B cell (primary cell): ENCODE measurements at regions not wholly inside any gene's neighbourhood (a gene's known extent, or its start where the extent isn't known, plus 50 kb on each side); places are given as distances from the start of the nearest gene placed in this dataset.

Experiments used
- ATAC-seq: fragments of 200-7000 bp; cut with Tn5 transposase; one replicate; pipeline ENCODE4 v1.10.0; 2021; ENCODE audit warnings: low read depth, mild to moderate bottlenecking, moderate number of reproducible peaks, moderate library complexity
- CTCF ChIA-PET: fragments of 350-600 bp; sonication (Branson Sonifier 250); formaldehyde crosslinking; loops from one replicate; lab custom pipeline; 2021; ENCODE audit warnings: antibody characterized with exemption, inconsistent platforms; lab: Charles Lee
- POLR2A ChIA-PET: fragments of 350-600 bp; sonication (Branson Sonifier 250); formaldehyde crosslinking; loops from one replicate; lab custom pipeline; 2021; ENCODE audit warnings: antibody characterized with exemption; lab: Charles Lee
- DNase-seq: peaks from one replicate; pipeline ENCODE4 v3.0.0; 2013
- H2AFZ ChIP-seq: 2 replicates; pipeline ENCODE4 v1.6.1; 2012; ENCODE audit warnings: mild to moderate bottlenecking, low read depth, low read length; ENCODE audit not compliant: insufficient read depth, poor library complexity, severe bottlenecking
- H3K27ac ChIP-seq, 2 donors: 1 replicate in 1 of 2; 2 replicates in 1 of 2; pipeline ENCODE4 v1.5.1; 2012 to 2013; ENCODE audit warnings: low read length in 2 of 2, mild to moderate bottlenecking in 2 of 2, moderate library complexity in 1 of 2
- H3K27me3 ChIP-seq, 4 experiments: fragments of 200-600 bp in 1 of 4; sonication (generic) in 1 of 4; replicated peaks in 1 of 4; 1 replicate in 2 of 4; 2 replicates in 2 of 4; pipeline versions ENCODE4 v1.6.1 to v1.7.0; 2013 to 2016; ENCODE audit warnings: low read length in 3 of 4, mild to moderate bottlenecking in 2 of 4, mixed read lengths in 1 of 4, moderate library complexity in 1 of 4; ENCODE audit not compliant: insufficient read depth in 4 of 4, control insufficient read depth in 3 of 4; ENCODE audit errors: control extremely low read depth in 1 of 4
- H3K36me3 ChIP-seq, 2 experiments: replicated peaks in 1 of 2; 1 replicate in 1 of 2; 2 replicates in 1 of 2; pipeline versions ENCODE4 v1.6.1 to v1.7.1; 2013; ENCODE audit warnings: low read length in 1 of 2; ENCODE audit not compliant: insufficient read depth in 2 of 2, control insufficient read depth in 1 of 2; ENCODE audit errors: control extremely low read depth in 1 of 2, extremely low read depth in 1 of 2
- H3K4me1 ChIP-seq, 2 donors: fragments of 200-600 bp in 1 of 2; sonication (generic) in 1 of 2; 1 replicate in 1 of 2; 2 replicates in 1 of 2; pipeline versions ENCODE4 v1.5.1 to v1.6.1; 2013 to 2017; ENCODE audit warnings: low read length in 2 of 2; ENCODE audit not compliant: control insufficient read depth in 2 of 2, insufficient read depth in 2 of 2
- H3K4me2 ChIP-seq: replicated peaks from 2 replicates; pipeline ENCODE3; 2012; ENCODE audit warnings: mild to moderate bottlenecking, low read depth, low read length; ENCODE audit not compliant: poor library complexity, severe bottlenecking
- H3K4me3 ChIP-seq, 5 experiments: fragments of 200-600 bp in 1 of 5; sonication (generic) in 1 of 5; 1 replicate in 3 of 5; 2 replicates in 2 of 5; pipeline versions ENCODE4 v1.5.1 to v1.7.0; 2011 to 2016; ENCODE audit warnings: low read length in 4 of 5, mild to moderate bottlenecking in 4 of 5, low read depth in 2 of 5, control low read depth in 1 of 5, moderate library complexity in 1 of 5; ENCODE audit not compliant: insufficient read depth in 1 of 5; ENCODE audit errors: control extremely low read depth in 1 of 5, extremely low read depth in 1 of 5
- H3K79me2 ChIP-seq: fragments of 200-600 bp; sonication (generic); one replicate; pipeline ENCODE4 v1.6.0; 2016; ENCODE audit warnings: low read length; ENCODE audit not compliant: control insufficient read depth, insufficient read depth
- H3K9ac ChIP-seq: fragments of 200-600 bp; sonication (generic); 2 replicates; pipeline ENCODE4 v1.6.1; 2017; ENCODE audit warnings: mild to moderate bottlenecking, low read length, moderate library complexity
- H3K9me3 ChIP-seq, 3 donors: one replicate each; pipeline versions ENCODE4 v1.6.1 to v1.7.1; 2013; ENCODE audit warnings: low read length in 2 of 3; ENCODE audit not compliant: control insufficient read depth in 2 of 3, insufficient read depth in 1 of 3; ENCODE audit errors: control extremely low read depth in 1 of 3
- H4K20me1 ChIP-seq: 2 replicates; pipeline ENCODE4 v1.6.0; 2012; ENCODE audit warnings: mild to moderate bottlenecking, low read length; ENCODE audit not compliant: insufficient read depth, control insufficient read depth, poor library complexity, severe bottlenecking
- H3K27ac Mint-ChIP-seq: one replicate; pipeline ENCODE4 v1.8.0; 2021; ENCODE audit warnings: mixed read lengths
- H3K27me3 Mint-ChIP-seq: one replicate; pipeline ENCODE4 v1.8.0; 2021; ENCODE audit warnings: mixed read lengths
- H3K4me1 Mint-ChIP-seq: one replicate; pipeline ENCODE4 v1.8.0; 2021; ENCODE audit warnings: mixed read lengths
- H3K4me3 Mint-ChIP-seq: one replicate; pipeline ENCODE4 v1.8.0; 2021; ENCODE audit warnings: mixed read lengths
- H3K9me3 Mint-ChIP-seq: one replicate; pipeline ENCODE4 v1.8.0; 2022; ENCODE audit warnings: mixed read lengths; ENCODE audit not compliant: insufficient read depth
- EZH2 ChIP-seq: IDR thresholded peaks from 2 replicates; pipeline ENCODE4 v1.6.1; 2012; ENCODE audit warnings: borderline replicate concordance, low read depth, mild to moderate bottlenecking, moderate library complexity, low read length; ENCODE audit not compliant: insufficient read depth, poor library complexity, severe bottlenecking
- WGBS: methylation state at CpG from one replicate; pipeline ENCODE4 v1.1.5; 2013; ENCODE audit warnings: missing lambda C conversion rate; ENCODE audit not compliant: insufficient coverage; 5-methylcytosine and 5-hydroxymethylcytosine counted together
- intact Hi-C: fragments of 100-400 bp; cut with micrococcal nuclease; formaldehyde crosslinking; loops from one replicate; pipeline ENCODE4 v1.10.0; 2022
- TF ChIP-seq, protein P1 (sequence below): fragments of 200-600 bp; IDR thresholded peaks from one replicate; pipeline ENCODE4 v1.8.0; 2022; ENCODE audit warnings: antibody characterized with exemption, mild to moderate bottlenecking

DNA sequence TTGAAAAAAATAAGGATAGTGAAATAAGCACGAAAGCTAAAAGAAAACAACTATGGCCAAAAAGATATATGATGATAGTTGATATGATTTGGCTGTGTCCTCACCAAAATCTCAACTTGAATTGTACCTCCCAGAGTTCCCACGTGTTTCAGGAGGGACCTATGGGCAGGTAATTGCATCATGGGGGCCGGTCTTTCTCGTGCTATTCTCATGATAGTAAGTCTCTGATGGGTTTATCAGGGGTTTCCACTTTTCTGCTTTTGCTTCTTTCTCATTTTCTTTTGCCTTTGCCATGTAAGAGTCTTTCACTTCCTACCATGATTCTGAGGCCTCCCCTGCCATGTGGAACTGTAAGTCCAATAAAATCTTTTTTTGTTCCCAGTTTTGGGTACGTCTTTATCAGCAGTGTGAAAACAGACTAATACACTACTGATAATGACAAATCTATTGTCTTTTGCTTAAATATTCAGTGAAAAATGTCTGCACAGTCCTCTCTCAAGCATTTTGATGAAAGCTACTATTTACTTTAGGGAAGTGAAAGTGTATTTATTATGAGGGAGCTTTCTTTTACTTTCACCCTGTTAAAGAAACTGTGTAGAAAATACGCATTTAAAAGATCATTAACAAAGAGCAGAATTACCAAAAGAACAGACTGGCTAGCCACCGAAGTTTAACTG lies 389.1 kb downstream of the HTR1B start:
- no peaks in the 10 kb centered on the region for H3K36me3 ChIP-seq
- no peak for ATAC-seq
- no peak for DNase-seq

DNA sequence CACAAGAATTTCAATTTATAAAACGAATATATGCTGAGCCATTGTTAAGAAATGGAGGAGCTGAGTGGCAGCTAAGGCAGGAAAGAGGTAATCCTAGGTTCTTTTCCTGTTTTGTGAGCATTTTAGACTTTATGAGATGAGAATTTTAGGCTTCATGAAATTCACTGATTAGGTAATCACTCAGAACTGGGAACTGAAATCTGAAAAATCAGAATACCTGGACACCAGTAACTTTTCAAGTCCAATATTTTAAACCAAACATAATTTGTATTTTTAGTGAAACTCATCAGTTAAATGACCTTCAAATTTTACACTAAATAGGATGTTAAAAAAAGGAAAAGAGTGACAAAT lies 389.9 kb downstream of the HTR1B start:
- Mint-ChIP-seq H3K27me3 (no peaks in the 10 kb centered on the region), H3K9me3 (peaks cover 10% of the 10 kb centered on the region), H3K4me3 (no peak overlapping the region), H3K27ac (no peak overlapping the region), H3K4me1 (no peaks in the 10 kb centered on the region)
- Histone ChIP-seq H3K36me3 (no peaks in the 10 kb centered on the region), H3K9ac (no peak overlapping the region), H3K4me3 (no peak overlapping the region), H3K4me1 (no peaks in the 10 kb centered on the region), H2AFZ (no peak overlapping the region), H3K9me3 (no peaks in the 10 kb centered on the region), H4K20me1 (no peaks in the 10 kb centered on the region), H3K27ac (no peak overlapping the region), H3K27me3 (no peaks in the 10 kb centered on the region), H3K4me2 (no peak overlapping the region), H3K79me2 (no peaks in the 10 kb centered on the region)
- no peak for ATAC-seq
- TF ChIP-seq, protein P1, sequence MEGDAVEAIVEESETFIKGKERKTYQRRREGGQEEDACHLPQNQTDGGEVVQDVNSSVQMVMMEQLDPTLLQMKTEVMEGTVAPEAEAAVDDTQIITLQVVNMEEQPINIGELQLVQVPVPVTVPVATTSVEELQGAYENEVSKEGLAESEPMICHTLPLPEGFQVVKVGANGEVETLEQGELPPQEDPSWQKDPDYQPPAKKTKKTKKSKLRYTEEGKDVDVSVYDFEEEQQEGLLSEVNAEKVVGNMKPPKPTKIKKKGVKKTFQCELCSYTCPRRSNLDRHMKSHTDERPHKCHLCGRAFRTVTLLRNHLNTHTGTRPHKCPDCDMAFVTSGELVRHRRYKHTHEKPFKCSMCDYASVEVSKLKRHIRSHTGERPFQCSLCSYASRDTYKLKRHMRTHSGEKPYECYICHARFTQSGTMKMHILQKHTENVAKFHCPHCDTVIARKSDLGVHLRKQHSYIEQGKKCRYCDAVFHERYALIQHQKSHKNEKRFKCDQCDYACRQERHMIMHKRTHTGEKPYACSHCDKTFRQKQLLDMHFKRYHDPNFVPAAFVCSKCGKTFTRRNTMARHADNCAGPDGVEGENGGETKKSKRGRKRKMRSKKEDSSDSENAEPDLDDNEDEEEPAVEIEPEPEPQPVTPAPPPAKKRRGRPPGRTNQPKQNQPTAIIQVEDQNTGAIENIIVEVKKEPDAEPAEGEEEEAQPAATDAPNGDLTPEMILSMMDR: no peak
- TF ChIP-seq EZH2: no peak
- ChIA-PET CTCF (no interaction called here), POLR2A (no interaction called here)
- no peak for DNase-seq
- intact Hi-C loops: no loop called here
- WGBS: no CpG with 5 or more reads among the region's 1 CpG

More for the DNA sequence above, 389.1 kb downstream of the HTR1B start:
- TF ChIP-seq EZH2: no peak
- TF ChIP-seq, protein P1: no peak
- H3K4me1 ChIP-seq: no peaks in the 10 kb centered on the region
- no peak overlapping the region for H2AFZ ChIP-seq
- no peaks in the 10 kb centered on the region for H4K20me1 ChIP-seq
- WGBS: no CpG with 5 or more reads among the region's 7 CpGs
- H3K9ac ChIP-seq: no peak overlapping the region
- Mint-ChIP-seq H3K27ac (no peak overlapping the region), H3K9me3 (peaks cover 10% of the 10 kb centered on the region), H3K27me3 (no peaks in the 10 kb centered on the region), H3K4me3 (no peak overlapping the region), H3K4me1 (no peaks in the 10 kb centered on the region)
- H3K27ac ChIP-seq: no peak overlapping the region
- no peak overlapping the region for H3K4me2 ChIP-seq
- no peak overlapping the region for H3K4me3 ChIP-seq
- intact Hi-C loops: no loop called here
- H3K79me2 ChIP-seq: no peaks in the 10 kb centered on the region
- no peaks in the 10 kb centered on the region for H3K27me3 ChIP-seq
- ChIA-PET CTCF (no interaction called here), POLR2A (no interaction called here)
- no peaks in the 10 kb centered on the region for H3K9me3 ChIP-seq
